Activated naive CD4-positive, alpha-beta T cell treated with Interleukin-2 at 50 U/mL for 16 hours (primary cell): ENCODE measurements at regions not wholly inside any gene's neighbourhood (a gene's known extent, or its start where the extent isn't known, plus 50 kb on each side); places are given as distances from the start of the nearest gene placed in this dataset.
"Not testable (repeated sequence)": the region's sequence is repeated elsewhere in the genome, so short reads cannot be mapped to it uniquely, and the experiment has no call there.

Source experiments
- DNase-seq: peaks from one replicate; pipeline ENCODE4 v3.0.0-alpha.2; 2020

DNA sequence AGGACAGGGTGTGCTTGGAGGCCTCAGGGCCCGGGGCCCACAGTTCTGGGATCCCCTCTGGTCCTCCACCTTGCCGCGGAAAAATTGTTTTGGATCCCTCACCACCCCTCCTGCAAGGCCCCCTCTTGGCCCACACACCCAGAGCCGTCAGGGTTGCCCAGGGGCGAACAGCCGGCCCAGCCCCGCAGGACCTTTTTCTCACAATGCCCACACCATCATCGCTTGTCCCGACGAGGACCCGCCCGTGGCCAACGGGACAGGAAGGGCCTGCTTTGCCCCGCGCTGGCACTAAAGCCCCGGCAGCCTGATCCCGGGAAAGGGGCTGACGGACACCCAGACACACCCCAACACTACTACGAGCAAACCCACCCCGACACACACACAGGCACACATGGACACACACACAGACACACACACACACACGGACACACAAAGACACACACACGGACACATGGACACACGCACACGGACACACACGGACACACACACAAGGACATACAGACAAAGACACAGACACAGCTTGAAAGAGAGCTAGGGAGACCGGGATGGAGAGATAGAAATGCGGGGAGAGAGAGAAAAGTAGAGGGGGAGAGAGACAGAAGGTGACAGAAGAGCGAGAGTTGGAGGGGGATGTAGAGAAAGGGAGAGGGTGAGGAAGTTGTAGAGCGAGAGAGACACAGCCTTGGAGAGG lies 1493.5 kb upstream of the DEFB115 start:
- DNase-seq, result no peak

DNA sequence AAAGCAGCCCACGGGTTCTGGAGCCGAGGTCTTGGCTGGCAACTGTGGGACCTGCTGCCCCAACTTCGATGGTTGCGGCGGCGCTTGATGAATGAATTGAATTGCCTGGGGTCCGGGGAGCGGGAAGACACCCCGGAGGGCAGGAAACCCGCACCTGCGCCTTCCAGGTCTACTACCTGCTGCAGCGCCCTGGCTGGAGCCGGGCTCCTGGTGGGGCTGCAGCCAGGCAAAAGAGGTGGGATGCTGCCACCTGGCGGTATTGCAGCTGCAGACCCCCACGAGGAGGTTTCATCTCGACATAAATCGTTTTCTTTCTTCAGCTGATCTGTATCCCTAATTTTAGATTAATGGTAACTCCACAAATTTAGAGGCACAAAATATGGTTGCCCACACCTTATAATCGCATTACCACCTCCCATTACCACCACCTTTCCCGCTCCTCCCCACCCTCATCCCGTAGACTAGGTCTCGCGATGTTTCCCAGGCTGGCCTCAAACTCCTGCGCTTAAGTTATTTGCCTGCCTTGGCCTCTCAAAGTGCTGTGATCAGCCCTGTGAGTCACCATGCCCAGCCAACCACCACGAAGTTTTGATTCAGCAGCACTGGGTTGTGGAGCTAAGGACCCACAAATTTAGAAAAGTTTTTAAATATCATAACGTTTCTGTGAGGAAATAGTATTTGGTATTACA lies 1492.4 kb upstream of the DEFB115 start:
- not testable (repeated sequence) for DNase-seq

DNA sequence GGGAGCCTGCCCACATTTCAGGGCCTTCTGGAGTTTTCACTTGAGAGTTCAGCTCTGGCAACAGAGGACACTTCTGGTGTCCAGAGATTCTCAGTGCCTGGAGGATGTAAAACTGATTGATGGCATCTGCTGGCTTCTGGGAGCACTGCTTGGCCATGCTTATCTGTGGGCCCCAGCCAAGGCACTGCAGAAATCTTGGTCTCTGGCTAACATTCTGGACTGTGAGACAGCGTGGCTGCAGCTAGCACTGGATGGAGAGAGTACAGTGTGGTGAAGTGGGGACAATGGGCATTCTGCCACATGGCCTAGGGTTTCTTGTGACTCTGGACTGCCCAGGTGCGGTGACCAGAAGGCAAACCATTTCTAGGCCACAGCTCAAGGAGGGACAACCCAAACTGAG lies 1479.4 kb upstream of the DEFB115 start:
- not testable (repeated sequence) for DNase-seq

DNA sequence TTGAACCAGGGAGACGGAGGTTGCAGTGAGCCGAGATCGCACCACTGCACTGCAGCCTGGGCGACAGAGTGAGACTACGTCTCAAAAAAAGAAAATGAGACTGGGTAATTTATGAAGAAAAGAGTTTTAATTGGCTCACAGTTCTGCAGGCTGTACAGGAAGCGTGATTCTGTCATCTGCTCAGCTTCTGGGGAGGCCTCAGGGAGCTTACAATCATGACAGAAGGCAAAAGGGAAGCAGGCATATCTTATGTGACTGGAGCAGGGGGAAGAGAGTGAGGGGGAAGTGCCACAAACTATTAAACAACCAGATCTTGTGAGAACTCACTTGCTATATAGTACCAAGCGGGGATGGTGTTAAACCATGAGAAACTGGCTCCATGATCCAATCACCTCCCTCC lies 1476.2 kb upstream of the DEFB115 start:
- not testable (repeated sequence) for DNase-seq

DNA sequence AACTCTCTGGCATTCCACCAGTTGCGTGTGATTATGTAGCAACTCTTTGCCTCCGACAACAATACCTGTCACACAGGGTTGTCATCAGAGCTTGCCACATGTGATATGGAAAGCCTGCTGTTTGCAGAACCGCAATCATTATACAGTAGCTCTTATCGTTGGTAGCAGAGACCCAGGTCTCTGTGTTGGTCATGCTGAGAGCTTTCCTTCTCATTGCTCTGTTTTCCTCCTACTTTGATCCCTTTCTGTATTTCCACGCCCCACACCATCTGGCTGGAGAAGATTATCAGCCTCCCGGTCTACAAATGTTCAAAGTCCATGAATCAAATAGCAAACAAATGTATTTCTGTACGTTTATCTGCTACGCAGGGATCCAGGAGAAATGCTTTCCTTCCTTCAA lies 1475.6 kb upstream of the DEFB115 start:
- not testable (repeated sequence) for DNase-seq

DNA sequence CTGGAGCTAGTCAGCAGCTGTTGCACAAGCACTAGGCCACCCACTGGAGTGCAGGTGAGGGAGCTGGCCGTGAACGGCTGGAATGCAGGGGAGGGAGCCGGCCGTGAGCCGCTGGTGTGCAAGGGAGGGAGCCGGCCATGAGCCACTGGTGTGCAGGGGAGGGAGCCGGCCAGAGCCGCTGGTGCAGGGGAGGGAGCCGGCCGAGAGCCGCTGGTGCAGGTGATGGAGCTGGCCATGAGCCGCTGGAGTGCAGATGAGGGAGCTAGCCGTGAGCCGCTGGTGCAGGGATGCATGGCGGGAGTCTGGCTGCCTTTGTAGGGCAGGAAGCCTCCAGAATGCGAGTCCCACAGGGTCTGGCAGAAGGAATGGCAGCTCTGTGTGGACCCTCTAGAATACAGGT lies 1470.0 kb upstream of the DEFB115 start:
- not testable (repeated sequence) for DNase-seq

DNA sequence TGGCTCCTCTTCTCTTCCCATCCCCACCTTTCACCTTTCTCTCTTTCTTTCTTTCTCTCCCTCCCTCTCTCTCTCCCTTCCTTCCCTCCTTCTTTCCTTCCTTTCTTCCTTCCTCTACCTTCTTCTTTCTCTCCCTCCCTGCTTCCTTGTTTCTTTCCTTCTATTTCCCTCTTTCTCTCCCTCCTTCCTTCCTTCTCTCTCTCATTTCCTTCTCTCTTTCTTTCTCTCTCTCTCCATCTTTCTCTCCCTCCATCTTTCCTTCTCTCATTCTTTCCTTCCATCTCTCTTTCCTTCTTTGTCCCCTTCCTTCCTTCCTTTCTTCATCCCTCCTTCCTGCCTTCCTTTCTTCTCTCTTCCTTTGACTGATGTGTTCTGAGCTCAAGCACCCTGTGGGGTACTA lies 1467.0 kb upstream of the DEFB115 start:
- no peak for DNase-seq

DNA sequence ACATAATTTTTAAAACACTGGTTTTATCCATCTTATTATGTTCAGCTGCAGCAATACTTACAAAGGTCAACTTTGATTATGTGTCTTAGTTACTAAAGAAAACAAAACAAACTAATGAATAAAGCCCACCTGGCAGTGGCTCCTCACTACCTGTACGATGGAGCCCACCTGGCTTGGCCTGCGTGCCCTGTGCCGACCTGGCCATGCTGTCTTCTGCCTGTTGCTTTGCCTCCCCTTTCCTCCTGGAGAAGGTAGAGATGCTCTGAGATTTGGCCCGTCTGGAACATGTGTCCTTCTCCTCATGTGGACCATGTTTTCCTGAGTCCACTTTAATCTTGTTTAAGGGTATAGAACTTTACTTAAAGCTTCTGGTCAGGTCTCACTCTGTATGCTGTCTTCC lies 1426.0 kb upstream of the DEFB115 start:
- DNase-seq, result not testable (repeated sequence)

DNA sequence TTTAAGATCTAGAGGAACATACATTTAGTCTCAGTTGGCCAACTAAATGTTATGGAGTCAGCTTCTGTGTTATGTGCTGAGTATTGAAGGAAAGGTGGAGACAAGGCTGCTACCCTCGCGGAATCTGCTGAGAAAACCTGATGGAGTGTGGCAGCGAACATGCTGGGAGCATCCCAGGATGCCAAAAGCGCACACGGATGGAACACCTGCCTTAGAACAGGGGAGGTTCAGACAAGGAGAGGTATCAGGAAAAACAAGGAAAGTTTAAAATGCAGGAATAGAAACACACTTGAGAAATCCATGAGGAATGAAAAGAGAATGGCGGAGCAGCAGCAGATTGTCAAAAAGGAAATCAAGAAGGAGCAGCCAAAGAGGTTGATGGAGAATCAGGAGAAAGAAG lies 1389.5 kb upstream of the DEFB115 start:
- not testable (repeated sequence) for DNase-seq

DNA sequence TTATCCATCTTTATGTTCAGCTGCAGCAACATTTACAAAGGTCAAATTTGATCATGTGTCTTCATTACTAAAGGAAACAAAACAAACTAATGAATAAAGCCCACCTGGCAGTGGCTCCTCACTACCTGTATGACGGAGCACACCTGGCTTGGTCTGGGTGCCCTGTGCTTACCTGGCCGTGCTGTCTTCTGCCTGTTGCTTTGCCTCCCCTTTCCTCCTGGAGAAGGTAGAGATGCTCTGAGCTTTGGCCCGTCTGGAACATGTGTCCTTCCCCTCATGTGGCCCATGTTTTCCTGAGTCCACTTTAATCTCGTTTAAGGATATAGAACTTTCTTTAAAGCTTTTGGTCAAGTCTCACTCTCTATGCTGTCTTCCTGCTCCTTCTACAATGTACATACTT lies 1388.8 kb upstream of the DEFB115 start:
- not testable (repeated sequence) for DNase-seq

DNA sequence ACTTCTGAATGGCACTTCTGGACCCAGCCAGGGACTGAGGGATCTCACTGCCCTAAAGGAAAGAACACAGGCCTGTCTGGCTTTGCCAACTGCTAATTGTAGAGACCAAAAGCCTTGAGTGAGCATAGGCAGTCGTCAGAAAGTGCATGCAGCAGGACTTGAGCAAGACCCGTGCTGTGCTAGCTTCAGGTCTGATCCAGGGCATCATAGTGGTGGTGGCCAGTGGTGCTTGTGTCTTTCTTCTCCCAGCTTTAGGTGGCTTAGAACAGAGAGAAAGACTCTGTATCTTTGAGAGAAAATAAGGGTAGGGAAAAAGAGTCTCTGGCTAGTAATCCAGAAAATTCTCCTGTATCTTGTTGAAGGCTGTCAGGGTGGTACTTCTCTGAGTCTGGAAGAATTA lies 1385.6 kb upstream of the DEFB115 start:
- not testable (repeated sequence) for DNase-seq

DNA sequence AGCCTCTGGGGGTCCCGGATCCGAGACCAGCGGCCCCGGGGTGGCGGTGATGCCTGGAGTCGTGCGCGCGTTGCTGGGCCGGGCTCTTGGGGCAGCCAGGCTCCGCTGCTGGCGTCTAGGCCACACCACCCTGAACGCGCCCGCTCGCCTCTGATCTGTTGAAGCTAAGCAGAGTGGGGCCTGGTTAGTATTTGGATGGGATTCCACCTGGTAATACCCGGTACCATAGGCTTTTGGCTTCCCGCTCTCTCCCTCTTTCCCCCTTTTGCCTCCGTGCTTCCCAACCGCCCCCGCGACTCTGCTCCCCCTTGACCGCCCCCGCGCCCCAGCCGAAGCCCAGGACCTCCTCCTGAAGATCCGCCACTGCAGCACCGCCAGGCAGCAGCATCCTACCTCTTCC lies 1383.5 kb upstream of the DEFB115 start:
- DNase-seq, result peak; percentile 25

DNA sequence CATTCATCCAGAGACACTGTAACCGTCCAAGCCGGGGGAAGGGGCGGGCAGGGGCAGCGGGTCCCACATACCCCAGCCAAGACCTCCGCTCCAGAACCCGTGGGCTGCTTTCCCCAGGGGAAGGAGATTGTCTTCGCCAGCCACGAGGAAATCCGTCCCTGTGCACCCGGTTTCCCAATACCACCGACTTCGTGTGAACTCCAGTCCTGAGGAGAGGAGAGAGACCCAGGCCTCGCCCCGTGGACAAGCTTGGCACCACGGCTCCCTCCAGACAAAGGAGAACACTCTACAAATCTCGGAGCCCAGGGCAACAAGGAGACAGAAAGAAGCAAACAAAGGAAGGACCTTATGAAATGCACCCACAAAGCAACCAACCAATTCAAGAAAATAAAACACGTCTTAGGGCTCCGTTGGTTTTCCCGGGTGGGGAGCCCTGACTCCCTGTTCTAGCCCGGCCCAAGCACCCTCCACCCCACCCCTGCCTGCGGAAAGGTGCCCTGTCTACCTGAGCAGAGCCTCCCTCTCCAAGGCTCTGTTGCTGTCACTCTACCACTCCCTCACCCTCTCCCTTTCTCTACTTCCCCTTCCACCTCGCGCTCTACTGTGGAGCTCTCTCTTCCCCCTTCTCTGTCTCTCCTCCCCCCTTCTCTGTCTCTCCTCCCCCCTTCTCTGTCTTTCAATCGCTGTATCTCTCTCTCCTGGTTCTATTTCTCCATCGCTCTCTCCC lies 1382.8 kb upstream of the DEFB115 start:
- DNase-seq, result no peak

DNA sequence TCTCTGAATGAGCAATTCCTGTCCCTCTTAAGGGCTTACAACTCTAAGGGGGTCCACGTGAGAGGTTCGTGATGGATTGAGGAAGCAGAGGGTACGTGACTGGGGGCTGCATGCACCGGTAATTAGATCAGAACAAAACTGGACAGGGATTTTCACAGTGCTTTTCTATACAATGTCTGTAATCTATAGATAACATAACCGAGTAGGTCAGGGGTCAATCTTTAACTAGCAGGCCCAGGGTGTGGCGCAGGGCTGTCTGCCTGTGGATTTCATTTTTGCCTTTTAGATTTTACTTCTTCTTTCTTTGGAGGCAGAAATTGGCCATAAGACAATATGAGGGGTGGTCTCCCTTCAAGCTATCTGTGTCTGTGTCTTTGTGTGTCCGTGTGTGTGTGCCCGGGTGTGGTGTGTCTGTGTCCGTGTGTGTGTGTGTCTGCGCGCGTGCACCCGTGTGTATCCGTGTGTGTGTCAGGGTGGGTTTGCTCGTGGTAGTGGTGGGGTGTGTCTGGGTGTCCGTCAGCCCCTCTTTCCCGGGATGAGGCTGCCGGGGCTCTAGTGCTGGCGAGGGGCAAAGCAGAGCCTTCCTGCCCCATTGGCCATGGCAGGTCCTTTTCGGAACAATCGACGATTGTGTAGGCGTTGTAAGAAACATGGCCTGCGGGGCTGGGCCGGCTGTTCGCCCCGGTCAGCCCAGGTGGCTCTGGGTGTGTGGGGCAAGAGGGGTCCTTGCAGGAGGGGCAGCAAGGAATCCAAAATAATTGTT lies 1382.0 kb upstream of the DEFB115 start:
- DNase-seq, result not testable (repeated sequence)

DNA sequence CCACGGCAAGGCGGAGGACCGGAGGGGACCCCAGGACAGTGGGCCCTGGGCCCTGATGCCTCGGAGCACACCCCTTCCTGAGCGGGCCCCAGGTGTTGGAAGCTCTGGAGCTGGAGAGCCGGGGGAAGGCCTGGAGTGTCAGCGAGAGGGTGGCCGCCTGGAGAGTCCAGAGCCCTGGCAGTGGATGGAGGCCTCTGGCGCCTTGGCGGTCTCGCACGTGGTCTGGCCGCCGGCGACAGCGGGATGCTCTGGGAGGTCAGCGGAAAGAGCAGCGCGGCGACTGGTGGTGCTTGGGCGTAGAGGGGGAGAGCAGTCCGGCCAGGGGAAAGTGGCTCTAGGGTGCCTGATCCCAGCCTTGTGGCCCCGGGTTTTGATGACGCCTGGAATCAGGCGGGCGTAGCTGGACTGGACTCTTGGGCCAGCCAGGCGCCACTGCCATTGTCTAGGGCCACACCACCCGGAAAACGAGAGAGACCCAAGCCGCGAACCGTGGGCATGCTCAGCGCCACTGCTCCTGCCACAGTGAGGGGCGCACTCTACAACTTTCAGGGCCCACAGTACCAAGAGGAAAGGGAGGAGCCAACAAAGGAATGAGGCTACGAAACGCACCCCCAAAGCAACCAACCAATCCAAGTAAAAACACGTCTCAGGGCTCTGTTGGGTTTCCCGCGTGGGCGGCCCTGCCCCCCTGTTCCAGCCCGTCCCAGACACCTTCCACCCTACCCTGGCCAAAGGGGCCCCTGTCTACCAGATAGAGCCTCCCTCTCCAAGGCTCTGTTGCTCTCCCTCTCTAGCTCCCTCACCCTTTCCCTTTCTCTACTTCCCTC lies 1381.2 kb upstream of the DEFB115 start:
- not testable (repeated sequence) for DNase-seq

DNA sequence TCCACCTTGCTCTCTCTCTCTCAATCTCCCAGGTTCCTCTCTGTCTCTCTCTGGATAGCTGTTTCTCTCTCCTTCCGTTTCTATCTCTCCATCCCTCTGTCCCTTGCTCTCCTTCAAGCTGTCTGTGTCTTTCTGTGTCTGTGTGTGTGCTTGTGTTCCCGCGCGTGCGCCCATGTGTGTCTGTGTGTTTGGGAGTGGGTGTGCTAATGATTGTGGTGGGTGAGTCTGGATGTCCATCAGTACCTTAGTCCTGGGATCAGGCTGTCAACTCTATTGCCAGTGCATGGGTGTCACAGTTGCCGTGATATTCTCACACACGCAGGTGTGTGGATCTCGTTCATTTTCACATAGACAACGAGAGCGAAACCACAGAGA lies 1380.6 kb upstream of the DEFB115 start:
- DNase-seq, result no peak

DNA sequence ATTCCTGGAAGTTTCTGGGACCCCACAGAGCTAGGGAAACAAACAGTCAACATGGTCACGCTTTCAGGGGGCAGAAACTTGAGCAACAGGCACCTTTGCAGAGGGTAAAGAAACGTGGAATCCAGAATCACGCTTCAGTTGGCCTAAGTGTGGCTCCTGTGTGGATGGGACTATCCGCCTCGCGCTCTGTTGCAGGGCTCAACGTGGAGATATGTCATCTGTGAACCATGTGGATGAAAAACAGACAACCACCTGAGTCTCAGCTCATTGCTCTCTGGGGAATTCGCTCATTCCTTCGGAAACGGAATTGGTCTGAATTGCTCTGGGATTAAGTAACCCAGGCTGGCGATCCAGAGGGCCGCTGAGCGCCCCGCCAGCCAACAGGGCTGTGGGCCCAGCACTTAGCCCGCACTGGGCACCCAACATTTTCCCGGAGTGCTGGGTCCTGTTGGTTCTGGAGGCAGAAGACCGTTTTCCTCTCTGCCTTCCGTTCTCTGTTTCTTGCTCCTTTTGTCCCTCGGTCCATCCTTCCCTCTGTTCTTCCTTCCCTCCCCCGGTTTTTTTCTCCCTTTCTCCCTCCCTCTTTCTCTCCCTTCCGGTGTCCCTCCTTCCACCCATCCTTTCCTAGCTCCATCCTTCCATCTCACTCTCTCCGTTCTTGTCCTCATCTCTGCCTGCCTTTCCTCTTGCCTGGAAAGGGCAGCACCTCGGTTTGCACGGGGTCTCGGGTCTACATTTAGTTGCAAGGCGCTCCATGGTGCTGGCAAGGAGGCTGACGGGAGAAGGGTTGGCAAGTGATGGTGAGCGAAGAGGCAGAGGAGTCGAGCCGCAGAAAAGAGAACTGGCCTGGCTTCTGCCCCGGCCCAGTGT lies 1379.8 kb upstream of the DEFB115 start:
- not testable (repeated sequence) for DNase-seq

DNA sequence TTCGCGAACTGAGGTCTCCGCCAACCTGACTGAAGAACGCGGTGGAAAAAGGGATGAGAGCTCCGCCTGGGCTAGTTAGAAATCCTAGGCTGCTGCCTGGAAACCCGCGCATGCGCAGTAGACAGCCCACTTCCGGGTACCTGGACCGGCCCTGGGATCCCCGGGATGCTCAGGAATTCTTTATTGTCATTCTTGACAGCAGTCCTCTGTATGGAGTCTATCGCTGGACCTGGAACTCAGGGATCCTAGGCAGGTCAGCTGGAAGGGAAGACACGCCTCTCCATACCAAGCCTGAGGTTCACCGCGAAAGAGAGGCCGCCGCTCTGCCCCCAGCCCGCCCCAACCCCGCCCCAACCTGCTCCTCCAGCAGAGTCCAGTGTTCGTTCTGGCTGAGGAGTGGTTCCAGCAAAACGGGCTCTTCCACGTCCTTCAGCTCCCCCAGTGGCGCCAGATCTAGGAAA lies 1379.2 kb upstream of the DEFB115 start:
- DNase-seq, result no peak

DNA sequence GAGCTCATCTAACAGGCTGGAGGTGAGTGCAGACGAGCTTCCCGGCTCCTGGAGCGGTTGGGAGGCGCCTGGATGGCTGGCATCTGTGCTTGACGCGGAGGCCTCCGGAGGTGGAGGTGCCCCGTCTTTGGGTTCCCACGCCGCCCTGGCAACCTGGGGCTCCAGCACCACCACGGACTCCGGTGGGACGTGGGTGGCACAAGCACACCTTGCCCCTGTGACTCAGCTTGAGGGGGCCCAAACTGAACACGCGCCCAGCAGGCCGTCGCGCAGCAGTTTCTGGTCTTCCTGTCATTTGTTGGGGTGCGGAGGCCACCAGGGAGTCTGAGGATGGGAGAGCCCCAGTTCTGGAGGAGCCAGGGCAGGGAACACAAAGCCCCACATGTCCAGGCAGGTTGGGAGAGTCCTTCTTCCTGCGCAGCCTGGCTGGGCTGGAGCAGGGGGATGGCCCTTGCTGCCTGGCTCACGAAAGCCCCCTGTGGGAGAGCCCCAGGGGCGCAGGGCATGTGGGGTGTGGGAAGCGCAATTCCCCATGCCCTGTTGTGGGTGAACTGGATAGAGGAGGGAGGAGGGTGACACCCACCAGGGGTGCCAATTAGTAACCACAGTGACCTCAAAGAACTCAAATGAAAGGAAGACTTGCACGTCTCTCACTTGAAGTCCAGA lies 1378.6 kb upstream of the DEFB115 start:
- no peak for DNase-seq

DNA sequence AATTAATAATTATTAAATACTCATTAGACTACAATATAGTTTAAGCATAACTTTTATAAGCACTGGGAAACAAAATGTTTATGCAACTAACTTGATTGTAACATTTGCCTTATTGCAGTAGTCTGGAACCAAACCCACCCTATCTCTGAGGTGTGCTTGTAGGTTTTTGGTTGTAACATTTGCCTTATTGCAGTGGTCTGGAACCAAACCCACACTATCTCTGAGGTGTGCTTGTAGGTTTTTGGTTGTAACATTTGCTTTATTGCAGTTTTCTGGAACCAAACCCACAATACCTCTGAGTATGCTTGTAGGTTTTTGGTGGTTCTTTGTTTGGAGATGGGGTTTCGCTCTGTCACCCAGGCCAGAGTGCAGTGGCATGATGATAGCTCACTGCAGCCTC lies 1376.4 kb upstream of the DEFB115 start:
- DNase-seq, result not testable (repeated sequence)
